Limb (tissue), 2 donors: ENCODE measurements at regions not wholly inside any gene's neighbourhood (a gene's known extent, or its start where the extent isn't known, plus 50 kb on each side); places are given as distances from the start of the nearest gene placed in this dataset.
A peak's percentile ranks its signal among the peaks of the same experiment; 100 is the strongest.
"Not testable (repeated sequence)": the region's sequence is repeated elsewhere in the genome, so short reads cannot be mapped to it uniquely, and the experiment has no call there.

Source experiments
- DNase-seq, 2 donors: peaks; one replicate each; pipeline ENCODE4 v3.0.0-alpha.2; 2016; ENCODE audit errors: extremely low spot score in 2 of 2

DNA sequence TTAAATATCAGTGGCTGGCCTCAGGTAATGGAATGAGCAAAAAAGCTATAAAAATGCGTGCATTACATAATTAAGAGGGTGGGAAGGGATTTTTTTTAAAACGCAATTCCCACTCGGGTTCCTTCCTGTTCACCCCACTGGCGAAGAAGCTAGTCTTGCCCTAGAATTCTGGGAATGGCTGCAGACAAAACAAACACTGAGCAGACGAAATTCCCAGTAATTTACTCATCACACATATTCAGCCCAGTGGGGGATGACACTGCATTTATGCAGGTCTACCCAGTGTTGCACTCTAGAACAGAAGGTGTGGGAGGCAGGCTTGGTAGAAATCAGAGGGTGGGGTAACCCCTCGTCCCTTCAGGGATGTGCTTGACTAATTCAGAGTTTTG is 2695.0 kb upstream of the DEFB115 start:
- no peak for DNase-seq

DNA sequence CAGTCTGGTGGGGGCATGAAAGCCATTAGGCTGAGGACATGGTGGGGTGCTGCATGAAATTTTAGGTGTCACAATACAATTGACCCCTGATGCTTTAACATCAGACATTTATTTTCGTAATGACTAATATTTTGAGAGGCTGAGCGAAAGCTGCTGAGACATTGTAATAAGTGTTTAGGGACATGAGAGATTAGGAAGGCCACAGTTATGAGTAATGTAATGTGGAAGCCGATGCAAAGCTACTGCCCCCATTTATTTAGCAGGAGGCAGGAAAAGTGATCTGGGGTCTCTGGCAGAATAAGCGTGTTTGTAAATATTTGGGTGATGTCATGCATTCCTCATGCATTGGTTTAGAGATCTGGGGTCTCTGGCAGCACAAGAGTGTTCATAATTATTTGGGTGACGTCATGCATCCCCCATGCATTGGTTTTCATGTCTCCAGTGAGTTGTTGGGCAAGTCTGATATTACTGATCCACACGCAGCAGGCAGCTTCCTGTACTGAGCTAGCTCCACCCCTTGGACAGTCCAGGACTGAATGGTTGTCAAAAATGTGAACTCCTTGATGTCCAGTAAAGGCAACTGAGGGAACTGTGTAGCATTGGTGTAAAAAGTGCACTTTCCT is 2694.5 kb upstream of the DEFB115 start:
- not testable (repeated sequence) for DNase-seq

DNA sequence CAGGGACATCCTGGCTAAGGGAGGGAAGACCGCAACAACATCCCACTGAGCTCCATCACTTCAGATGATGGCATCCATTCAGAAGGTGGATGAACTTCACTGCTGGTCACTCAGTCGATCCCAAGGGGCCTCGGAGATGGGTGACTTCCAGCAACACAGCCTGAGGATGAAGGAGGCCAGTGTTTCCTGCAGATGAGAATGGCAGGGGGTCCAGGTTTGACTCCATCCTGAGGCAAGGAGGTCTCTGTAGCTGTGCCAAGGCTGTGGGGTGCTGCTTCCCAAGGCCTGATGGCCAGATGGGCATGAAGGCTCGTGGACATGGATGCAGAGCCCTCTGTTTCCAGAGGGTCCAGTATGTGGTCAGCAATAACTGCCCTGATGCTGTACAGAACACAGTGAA is 2693.4 kb upstream of the DEFB115 start:
- DNase-seq: not testable (repeated sequence)

DNA sequence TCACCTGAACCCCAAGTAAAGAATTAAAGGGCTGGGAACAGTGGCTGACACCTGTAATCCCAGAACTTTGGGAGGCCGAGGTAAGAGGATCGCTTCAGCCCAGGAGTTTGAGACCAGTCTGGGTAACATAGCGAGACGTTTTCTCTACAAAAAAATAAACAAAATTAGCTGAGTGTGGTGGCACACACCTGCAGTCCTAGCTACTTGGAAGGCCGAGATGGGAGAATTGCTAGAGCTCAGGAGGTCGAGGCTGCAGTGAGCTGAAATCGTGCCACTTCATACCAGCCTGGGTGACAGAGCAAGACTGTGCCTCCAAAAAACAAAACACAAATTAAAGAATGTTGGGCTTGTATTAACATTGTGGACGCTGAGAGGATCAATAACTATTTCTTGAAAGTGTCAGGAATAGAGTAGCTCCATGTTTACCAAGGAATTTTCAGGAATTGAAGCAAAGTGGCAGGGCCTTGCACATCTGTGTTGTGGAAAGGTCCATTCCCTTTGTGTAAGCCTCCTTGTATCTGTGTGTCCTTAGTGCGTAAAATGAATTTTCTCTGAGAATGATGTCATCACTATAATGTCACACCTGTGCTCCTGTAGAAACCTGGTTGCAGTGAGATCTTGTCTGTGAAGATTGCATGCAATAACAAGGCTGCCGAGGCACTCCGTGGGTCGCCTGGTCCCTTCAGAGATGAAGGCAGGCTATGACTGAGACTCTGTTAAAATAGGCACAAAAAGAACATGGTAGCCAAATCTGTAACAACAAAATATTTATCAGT is 2692.6 kb upstream of the DEFB115 start:
- DNase-seq: not testable (repeated sequence)

DNA sequence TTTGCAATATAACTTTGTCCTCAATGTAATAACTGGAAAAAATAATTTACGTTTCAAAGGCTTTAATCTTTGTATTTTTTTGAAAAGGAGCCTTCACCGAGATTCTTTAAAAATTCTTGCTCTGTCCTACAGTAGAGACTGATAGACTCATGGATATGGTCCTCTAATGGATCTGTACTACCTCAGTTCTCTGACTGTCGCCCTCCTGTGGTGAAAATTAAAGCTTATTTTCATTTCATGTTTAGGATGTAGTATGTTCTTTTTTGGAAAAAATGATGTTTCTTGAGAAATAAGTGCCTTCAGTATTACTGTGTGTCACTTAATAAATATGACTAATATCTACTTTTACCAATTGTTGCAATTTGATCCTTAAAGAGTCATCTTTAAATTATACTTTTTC is 2681.5 kb upstream of the DEFB115 start:
- not testable (repeated sequence) for DNase-seq

DNA sequence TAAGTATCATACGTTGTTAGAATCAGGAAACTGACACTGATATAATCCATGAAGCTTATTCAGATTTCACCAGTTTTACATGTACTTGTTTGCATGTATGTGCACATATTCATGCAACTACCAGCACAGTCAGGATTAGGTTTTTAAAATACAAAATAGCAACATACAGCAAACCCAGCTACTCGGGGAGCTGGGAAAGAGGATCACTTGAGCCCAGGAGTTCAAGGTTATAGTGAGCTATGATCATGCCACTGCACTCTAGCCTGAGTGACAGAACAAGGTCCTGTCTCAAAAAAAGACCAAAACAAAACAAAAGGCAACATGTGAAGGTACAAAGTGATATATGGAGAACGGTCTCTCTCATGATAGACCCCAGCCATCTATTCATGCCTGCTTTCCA is 2665.8 kb upstream of the DEFB115 start:
- not testable (repeated sequence) for DNase-seq

DNA sequence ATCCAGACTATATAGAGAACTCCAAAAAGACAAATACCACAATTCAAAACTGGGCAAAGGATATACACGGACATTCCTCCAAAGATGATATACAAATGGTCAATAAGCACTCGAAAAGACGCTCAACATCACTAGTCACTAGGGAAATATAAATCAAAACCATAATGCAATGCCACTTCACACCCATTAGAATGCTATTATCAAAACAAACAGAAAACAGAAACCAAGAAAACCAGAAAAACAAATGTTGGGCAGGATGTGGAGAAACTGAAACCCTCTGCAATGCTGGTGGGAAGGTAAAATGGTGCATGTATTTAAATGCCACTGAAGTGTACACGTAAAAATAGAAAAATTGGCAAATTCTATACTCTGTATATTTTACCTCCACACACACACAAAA is 2664.1 kb upstream of the DEFB115 start:
- not testable (repeated sequence) for DNase-seq

DNA sequence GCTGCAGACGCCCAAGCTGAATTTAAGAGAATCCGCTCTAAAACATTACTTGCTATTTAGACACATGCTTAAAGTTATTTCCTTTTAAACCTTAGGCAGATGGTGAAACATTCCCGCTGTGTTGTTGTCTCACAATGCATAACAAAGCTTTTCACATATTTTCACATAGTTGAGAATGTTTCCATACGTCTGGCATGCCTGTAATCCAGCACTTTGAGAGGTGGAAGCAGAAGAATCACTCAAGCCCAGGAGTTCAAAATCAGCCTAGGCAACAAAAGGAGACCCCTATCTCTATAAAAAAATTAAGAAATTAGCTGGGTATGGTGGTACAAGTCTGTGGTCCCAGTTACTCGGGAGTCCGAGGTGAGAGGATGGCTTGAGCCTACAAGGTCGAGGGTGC is 2663.0 kb upstream of the DEFB115 start:
- DNase-seq: not testable (repeated sequence)

DNA sequence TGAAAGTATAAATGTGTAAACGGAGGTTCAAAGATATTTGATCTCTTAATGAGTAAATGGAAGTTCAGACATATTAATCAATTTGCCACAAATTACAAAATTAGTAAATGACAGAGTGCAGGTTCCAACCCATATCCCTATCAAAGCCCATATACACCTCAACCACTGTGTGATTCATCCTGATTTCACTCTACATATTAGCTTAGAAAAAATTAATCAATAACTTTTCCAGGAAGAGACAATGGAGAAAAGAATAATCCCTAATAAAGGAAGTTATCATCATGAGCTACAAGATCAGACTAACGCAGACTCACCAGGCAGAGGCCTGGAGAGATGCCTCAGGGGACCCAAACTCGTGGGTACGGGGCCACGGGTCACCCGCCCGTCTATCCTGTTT is 2655.5 kb upstream of the DEFB115 start:
- not testable (repeated sequence) for DNase-seq

DNA sequence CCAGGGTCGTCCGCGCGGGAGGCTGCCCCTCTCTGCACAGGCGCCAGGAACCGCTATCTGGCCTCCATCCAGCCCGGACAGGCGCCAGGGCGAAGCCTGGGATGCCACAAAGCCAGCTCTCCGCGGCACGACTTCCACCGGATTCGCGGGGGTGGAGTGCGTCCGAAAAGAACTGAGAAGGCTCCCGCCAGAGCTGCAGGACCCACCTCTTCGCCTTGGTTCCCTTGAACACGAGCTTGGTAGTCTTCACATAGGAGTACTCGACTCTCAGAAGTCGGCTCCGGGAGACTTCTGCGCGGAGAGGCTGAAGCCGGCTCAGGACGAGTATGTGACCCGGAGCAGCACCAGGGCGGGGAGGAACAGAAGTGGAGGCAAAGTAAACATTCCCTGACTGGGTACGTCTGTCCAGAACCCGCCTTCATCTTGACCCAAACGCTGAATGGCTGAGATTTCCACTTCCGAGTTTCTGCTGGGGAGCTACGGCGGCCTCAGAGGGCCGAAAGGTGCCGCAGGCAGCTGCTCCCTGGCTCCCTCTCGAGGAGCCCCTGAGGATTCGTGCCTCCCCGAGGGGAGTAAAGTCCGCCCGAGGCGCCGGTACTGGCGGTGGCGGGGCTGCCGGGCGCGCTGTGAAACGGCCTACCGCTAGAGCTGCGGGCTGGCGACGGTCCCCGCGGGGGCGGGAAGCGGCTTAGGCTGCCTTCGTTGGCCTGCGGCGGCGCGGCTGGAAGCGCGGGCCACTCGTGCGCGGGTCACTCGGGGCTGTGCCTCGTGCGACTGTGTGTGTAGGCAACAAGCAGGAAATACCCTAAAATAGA is 2654.9 kb upstream of the DEFB115 start:
- peak; percentile 82 to 90 for DNase-seq

DNA sequence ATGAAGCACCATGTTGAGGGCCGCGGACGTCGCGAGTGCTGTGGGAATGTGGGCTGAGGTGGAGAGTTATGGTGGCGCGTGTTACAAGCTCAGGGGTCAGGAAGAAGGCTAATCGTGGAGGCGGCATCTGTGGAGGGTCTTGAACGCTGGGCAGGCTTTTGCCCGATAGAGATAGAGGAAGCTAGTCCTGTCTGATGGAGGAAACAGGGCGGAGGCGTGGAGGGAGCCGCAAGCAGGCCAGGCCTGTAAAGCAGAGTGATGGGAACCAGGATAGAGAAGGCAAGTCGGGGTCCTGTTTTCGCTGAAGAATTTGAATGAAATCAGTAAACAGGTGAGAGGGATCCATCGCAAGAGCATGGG is 2654.3 kb upstream of the DEFB115 start:
- not testable (repeated sequence) for DNase-seq

DNA sequence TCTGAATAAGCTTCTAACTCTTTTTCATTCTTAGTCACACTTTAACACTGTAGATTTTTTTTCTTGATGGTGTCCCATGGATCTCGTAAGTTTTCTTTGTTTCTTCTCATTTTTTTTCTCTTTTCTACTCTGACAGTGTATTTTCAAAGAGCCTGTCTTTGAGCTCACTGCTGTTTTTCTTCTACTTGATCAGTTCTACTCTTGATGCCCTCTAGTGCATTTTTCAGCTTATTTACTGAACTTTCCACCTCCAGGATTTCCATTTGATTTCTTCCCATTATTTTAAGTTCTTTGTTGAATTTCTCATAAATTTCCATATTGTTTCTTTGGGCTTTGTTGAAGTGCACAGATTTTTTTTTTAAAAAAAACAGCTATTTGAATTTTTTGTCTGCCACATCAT is 2641.1 kb upstream of the DEFB115 start:
- DNase-seq: no peak

DNA sequence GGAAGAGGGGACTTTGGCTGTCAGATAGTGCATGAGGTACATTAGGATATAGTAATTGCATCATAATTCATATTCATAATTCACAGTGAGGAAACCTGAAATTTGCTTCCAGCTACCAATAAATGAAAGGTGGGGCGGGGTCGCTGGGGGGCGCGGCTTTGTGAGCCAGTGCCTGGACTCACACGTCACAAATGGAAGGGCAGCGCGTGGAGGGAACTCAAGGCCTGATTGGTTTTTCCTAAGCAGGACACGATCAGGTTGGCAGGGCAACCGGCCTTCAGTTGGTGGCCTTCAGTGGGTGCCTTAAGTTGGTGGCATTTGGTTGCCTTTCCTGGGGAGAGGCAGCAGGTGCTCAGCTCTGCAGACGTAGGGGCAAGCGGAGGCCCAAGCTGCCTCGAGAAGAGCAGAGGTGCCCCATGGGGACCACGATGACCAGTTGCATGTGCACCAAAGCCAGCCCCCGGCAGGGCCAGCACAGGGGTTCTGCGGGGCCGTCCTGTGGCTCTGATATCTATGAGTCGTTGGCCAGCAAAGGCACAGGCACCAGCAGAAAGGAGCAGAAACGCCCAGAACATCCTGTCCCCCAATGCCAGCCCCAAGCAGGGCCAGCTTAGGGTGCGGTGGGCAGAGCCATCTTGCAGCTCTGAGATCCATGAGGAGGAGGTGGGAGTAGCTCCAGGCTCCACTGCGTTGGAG is 2637.4 kb upstream of the DEFB115 start:
- DNase-seq: not testable (repeated sequence)

DNA sequence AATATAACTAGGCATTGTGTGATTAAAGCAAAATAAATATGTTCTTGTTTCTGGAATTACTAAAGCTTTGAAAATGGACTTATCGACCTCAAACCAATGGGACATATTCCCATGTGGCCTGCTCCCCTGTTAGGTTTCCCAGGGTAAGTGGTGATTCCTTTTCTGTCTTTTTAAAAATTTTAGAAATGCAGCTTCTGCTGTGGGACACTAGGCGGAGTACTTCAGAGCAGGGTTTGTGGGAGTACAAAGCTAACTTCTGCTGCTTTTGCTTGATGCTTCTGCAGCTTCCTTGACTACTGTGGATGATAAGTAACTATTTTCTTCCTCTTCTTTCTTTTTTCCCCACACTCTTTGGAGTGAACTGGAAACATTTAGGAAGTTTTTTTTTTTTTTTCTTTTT is 2632.4 kb upstream of the DEFB115 start:
- DNase-seq: not testable (repeated sequence)

DNA sequence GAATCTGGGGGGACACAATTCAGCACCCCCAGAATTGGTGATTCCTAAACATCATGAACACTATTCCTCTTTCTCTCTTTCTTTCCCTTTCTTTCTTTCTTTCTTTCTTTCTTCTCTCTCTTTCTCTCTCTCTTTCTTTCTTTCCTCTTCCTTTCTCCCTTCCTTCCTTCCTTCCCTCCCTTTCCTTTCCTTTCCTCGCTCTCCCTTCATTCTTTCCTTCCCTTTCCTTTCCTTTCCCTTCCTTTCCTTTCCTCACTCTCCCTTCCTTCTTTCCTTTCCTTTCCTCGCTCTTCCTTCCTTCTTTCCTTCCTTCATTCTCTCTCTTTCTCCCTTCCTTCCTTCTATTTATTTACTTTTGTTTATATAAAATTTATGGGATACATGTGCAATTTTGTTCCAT is 2616.6 kb upstream of the DEFB115 start:
- DNase-seq: not testable (repeated sequence)
